ENCODE measurements at regions not wholly inside any gene's neighbourhood (a gene's known extent, or its start where the extent isn't known, plus 50 kb on each side); places are given as distances from the start of the nearest gene placed in this dataset.

- no peak for DNase-seq
Measured at GRCh38 chr21:16707274-16707673, 805.6 kb upstream of the CXADR start.

DNA sequence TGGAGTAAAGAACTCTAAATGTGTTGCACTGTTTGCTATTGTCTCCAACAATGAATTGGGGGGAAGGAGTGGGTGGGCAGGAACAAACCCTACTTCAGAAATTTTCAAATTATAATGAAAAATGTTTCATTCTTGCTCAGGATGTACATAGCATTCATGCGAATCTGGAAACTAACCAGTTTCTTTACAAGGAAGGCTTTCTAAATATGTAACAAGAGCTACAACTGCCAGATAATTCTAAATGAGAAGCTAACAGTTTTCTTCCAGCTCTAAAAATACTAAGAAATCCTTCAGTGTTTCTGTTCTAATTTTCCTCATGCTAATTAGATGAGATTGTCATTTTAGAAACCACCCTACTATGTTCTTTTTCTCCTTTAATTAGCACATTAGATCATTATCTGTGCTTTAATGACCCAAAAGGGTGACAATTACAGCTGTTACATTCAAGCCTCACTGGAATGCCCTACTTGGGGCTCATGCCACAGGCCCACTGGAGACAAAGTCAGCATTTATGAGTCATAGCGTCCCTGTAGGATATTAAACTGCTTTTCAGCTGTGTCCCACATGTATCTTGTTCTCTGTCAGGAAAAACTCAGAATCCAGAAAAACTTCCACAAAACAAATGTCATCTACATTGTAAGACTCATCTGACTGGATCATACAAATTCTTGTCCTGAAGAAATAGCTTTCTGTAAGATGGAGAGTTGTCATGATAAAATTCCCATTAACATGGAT, 804.6 kb upstream of the CXADR start:
- DNase-seq = no peak

GRCh38 chr21:16709866-16710550, 802.8 kb upstream of the CXADR start:
- no peak for DNase-seq

GRCh38 chr21:16711757-16712156, 801.1 kb upstream of the CXADR start:
- DNase-seq = no peak

DNA sequence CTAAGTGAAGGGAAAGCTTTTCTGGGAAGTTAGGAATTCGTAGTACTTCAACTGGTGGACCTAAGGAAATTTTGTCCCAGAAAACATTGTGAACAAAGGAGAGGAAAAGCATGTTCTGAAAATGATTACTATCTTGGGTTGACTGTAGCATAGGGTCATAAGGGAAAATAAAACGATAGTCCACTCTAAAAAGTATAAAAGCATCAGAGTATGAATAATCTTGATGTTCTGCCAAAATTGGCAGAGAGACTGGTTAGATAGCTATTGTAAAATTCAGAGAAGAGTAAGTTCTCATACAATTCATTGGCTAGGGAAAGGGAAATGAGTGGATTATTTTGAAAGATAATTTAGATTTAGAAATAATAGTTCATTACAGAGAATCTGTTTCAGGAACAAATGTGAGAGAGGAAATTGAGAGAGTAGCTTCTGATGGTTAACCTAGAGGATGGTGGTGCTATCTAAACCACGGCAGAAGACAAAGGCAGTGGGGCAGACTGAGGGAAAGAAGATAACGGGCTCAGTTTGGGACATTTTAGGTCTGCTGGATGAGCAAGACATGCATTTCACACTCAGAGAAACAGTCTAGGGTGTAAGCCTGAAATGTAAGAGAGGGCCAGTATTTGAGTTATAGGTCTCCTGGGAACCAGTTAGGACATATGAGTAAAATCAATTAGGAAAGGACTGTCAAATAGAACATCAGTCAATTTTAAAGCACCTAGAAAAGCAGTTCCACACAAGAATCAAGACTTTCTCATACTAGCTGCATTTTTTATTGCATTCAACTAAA, 799.3 kb upstream of the CXADR start:
- no peak for DNase-seq

DNA sequence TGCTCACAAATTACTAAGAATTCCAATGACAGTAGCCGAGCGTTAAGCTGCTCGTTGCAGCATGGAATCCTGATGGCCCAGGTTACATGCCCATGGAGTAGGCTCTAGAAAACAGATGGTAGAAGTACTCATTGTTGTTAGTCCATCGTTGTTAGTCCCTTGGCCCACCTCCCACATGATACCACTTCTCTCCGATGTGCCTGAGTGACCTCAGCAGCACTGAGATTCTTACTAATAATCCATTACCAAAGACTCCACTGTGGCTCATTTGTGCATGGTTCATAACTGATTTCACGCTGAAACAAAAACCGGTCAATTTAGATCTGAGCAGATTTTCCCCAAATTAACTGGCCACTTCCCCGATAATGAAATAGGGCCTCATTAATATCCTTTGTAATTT, 772.3 kb upstream of the CXADR start:
- DNase-seq = no peak

DNA sequence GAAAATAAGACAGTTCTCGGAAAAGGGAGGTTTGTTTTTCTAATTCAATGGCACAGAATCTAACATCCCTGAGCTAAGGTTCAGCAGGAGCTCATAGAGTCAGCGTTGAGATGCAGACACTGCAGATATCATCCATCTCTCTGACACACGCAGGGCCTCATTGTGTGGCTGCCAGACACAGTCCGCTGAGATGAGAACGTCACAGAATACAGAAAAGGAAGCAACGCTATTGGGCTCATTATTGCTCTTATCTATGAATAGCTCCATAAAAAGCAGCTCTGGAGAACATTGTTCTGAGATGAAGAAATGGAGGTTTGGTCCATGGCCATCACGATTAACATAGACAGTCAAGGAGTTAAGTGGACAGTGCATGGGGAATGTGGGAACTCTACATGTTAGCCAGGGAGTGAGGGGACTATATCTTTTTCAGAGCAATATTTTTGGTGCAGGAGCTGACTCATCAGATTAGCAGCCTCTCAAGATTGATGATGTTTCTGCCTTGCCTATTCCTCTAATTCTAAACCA, 771.6 kb upstream of the CXADR start:
- DNase-seq = no peak

DNA sequence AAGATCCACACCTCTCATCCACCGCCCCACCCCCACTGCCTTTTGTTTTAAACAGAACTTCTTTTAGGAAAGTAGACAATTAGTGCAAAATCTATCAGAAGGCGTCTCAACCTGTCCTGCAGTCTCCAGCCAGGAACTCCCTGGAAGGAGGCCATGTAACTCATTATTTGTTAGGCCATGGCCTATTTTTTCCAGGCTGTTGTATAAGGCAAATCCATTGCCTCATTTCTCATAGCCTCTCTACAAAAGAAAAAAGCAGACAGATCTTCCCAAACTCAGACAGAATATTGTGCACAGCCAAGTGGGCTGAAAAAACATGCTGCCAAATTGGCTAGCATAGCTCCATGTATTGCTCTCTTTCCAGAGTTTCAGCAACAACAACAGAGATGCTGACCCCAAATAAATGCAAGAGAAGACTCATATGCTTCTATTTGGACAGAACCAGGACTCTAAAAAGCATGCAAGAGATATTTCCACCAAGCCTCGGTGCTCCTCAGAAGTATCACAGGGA, 770.7 kb upstream of the CXADR start:
- no peak for DNase-seq

GRCh38 chr21:16742741-16743140, 770.1 kb upstream of the CXADR start:
- DNase-seq = no peak

DNA sequence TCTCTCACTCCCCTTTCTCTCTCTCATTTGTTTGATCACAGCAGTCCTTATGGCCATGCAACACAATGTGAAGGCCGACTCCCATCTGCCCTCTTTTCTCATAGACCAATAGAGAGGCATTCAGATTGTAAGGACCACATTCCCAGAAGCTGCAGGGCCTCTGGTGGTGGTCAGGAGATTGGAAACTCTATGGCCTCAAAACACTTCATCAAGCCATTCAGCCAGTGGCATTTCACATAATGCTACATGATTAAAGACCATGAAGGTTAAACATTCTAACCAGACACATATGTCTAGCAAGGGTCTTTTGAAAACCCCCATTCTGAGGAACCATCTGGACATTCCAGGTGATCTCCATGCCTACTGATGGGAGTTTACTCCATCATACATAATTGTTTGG, 769.5 kb upstream of the CXADR start:
- no peak for DNase-seq

DNA sequence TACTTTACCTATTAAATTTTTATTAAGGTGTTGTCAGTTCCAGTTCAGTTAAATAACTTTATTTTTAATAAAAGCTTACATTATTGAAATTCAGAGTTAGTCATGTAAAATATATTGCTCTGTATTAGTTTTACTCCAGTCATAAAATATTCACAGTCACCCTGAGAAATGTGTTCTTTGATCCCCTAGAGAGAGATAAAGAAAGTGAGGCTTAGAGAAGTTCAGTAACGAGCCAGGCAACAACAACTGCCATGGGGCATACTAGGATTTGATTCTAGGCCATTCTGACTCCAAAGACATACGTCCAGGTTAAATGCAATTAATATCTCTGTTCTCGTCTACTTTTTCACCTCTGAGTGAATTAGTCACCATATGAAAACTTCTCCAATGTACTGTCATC, 761.9 kb upstream of the CXADR start:
- no peak for DNase-seq

DNA sequence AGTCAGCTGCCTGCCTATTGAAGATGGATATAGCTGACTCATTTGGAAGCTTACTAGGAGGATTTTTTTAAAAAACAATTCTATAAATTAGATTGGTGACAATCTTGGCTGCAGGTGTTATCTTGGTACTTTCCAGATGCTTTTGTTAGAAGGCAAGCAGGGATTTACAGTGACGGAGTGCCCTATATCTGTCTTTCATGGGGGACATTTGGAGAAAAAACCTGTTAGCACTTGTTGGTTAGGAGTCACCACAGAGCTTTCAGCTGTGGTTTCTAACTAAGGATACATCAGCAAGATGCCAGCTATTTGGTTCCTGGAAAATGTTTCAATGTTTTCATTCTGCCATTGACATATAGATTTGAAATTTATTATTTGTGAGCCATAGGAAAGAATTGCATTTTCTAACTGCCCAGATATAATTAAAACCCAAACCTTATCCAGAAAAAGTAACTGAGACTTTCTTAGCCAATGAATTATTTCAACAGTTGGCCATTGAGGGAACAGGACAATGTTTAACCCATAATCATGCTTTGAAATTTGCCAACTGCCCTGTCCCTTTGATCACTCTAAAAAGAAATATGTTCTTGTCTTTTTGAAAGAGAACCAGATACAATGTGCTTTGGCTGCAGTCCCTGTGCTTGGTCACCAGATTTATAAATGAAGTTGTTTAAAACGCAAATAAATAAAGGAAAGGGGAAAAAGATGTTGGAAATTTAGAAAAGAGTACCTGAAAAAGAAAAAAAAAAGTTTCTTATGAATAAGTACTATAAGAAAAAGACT, 761.0 kb upstream of the CXADR start:
- DNase-seq = no peak

DNA sequence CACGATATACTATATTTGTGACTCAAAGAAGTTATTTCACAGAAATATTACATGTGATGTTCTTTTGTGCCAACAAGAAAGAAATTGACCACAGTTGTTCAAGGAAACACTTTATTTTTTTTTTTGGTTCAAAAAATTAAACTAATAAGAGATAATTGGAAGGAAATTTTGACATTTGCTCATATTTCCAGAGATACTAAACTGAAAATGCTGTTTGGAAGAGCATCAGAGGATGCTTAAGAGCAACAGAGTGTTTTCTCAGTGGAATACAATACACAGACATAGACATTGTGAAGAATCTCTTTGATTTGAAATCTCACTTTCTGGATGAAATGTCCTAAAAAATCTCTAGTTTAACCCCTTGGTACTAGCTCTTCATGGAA, 760.4 kb upstream of the CXADR start:
- DNase-seq = no peak

GRCh38 chr21:16755061-16755460, 757.8 kb upstream of the CXADR start:
- DNase-seq = no peak

DNA sequence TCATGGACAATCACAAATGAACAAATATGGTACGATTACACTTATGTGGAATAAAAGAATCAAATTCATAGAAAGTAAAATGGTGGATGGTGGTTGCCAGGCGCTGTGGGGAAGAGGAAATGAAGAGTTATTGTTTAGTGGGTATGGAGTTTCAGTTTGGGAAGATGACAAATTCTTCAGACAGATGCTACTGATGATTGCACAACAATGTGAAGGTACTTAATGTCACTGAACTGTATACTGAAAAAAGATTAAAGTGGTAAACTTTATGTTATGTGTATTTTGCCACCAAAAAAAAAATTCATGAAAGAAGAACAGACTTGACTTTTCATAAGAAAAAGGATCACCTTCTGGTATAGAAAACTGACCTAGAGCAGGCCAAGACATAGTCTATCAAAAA, 745.6 kb upstream of the CXADR start:
- no peak for DNase-seq

GRCh38 chr21:16768096-16768495, 744.7 kb upstream of the CXADR start:
- no peak for DNase-seq

DNA sequence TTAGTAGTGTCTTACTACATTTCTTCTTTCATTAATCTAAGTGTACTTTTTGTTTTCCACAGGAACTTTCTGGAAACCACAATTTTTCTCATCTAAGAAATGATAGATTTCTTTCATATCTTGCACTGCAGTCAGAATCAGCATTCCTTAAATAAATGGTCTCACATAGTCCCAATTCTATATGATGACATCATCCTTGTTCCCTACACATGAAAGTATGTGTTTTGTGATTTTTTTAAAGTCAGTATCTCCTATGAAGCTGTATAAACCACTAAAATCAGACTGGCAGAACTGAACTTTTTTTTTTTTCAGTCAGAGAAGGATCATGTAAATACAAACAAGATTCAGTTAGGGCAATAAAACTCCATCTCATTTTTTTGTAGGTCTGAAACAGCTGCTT, 742.6 kb upstream of the CXADR start:
- DNase-seq = no peak

DNA sequence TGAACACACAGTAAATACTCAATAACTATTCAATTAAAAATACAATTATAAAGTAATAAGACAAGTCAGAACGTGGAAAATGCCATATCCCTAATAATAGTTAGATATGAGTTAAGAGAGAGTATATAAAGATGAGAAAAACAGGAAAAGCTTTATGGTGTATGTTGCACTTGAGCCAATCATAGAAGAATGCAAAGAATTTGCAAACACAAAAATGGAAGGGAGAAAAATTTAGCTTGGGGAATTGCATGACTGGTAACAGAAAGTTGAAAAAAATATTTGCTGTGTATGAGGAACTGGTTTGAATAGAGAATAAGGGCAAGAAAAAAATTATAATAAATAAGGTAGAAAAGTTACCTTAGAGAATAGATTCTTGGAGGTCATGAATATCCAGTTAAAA, 739.6 kb upstream of the CXADR start:
- no peak for DNase-seq

DNA sequence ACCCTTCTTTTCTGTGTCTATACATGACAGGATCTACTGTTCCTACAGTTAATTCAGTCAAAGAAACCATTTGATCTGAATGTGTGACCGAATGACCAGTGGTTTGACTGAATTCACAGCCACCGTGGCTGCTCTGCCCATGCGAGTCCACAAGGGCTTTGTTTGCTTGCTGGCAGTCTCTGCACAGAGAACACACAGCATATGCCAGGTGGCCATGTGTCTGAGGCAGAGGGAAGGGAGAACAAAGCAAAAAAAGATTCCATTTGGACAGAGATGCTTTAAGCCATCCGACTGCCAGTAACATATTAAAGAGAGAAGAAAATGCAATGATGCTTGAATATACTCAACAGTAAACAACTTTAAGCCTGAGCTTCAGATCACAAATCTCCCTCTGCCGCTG, 737.8 kb upstream of the CXADR start:
- DNase-seq = no peak

- no peak for DNase-seq
Measured at GRCh38 chr21:16777041-16777720, 735.7 kb upstream of the CXADR start.

- DNase-seq = no peak
Measured at GRCh38 chr21:16788584-16788983, 724.3 kb upstream of the CXADR start.

GRCh38 chr21:16789636-16790035, 723.2 kb upstream of the CXADR start:
- no peak for DNase-seq
